Osteocyte (in vitro differentiated cells): ENCODE measurements at regions not wholly inside any gene's neighbourhood (a gene's known extent, or its start where the extent isn't known, plus 50 kb on each side); places are given as distances from the start of the nearest gene placed in this dataset.

Experiments used
- DNase-seq: peaks from one replicate; pipeline ENCODE4 v3.0.0; 2021; ENCODE audit warnings: mixed read lengths; ENCODE audit not compliant: unreplicated experiment; ENCODE audit errors: extremely low spot score
- H3K27ac Mint-ChIP-seq: one replicate; pipeline ENCODE4 v1.8.0; 2021; ENCODE audit warnings: mild to moderate bottlenecking, mixed read lengths; ENCODE audit not compliant: unreplicated experiment
- H3K27me3 Mint-ChIP-seq: one replicate; pipeline ENCODE4 v1.8.0; 2021; ENCODE audit warnings: mixed read lengths; ENCODE audit not compliant: unreplicated experiment
- H3K36me3 Mint-ChIP-seq: one replicate; pipeline ENCODE4 v1.8.0; 2021; ENCODE audit warnings: mixed read lengths; ENCODE audit not compliant: unreplicated experiment
- H3K4me1 Mint-ChIP-seq: one replicate; pipeline ENCODE4 v1.8.0; 2021; ENCODE audit warnings: mixed read lengths; ENCODE audit not compliant: unreplicated experiment
- H3K4me3 Mint-ChIP-seq: one replicate; pipeline ENCODE4 v1.8.0; 2021; ENCODE audit warnings: mild to moderate bottlenecking, moderate library complexity, mixed read lengths; ENCODE audit not compliant: unreplicated experiment
- H3K9me3 Mint-ChIP-seq: one replicate; pipeline ENCODE4 v1.8.0; 2021; ENCODE audit warnings: mixed read lengths; ENCODE audit not compliant: unreplicated experiment
- TF ChIP-seq, protein P1 (sequence below): fragments of 200-600 bp; sonication (generic); IDR thresholded peaks from 2 replicates; pipeline ENCODE4 v1.5.0; 2021; ENCODE audit warnings: antibody characterized with exemption, mild to moderate bottlenecking, moderate library complexity

DNA sequence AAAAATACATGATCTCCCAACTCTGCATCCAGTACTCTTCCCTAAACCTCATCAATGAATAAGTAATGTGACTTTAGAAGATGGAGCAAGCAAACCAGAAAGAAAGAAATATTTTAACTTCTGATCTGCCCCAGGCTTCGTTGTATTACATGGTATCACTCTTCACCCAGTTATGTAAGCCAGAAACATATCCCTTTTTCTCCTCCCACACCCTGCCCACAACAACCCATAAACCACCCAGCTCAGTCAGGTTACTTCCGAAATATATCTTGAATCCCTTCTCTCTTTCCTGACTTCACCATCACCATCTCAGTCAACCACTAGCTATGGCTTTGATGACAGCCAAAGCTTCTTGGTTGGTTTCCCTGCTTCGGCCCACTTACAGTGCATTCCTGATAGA lies 295.8 kb upstream of the PARD3B start:
- H3K27ac Mint-ChIP-seq, result no peak overlapping the region
- TF ChIP-seq, protein P1, sequence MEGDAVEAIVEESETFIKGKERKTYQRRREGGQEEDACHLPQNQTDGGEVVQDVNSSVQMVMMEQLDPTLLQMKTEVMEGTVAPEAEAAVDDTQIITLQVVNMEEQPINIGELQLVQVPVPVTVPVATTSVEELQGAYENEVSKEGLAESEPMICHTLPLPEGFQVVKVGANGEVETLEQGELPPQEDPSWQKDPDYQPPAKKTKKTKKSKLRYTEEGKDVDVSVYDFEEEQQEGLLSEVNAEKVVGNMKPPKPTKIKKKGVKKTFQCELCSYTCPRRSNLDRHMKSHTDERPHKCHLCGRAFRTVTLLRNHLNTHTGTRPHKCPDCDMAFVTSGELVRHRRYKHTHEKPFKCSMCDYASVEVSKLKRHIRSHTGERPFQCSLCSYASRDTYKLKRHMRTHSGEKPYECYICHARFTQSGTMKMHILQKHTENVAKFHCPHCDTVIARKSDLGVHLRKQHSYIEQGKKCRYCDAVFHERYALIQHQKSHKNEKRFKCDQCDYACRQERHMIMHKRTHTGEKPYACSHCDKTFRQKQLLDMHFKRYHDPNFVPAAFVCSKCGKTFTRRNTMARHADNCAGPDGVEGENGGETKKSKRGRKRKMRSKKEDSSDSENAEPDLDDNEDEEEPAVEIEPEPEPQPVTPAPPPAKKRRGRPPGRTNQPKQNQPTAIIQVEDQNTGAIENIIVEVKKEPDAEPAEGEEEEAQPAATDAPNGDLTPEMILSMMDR, result no peak
- H3K4me3 Mint-ChIP-seq, result no peak overlapping the region
- no peaks in the 10 kb centered on the region for H3K4me1 Mint-ChIP-seq
- H3K9me3 Mint-ChIP-seq, result no peaks in the 10 kb centered on the region
- H3K27me3 Mint-ChIP-seq, result peaks cover 8% of the 10 kb centered on the region
- H3K36me3 Mint-ChIP-seq, result no peaks in the 10 kb centered on the region
- DNase-seq, result no peak

DNA sequence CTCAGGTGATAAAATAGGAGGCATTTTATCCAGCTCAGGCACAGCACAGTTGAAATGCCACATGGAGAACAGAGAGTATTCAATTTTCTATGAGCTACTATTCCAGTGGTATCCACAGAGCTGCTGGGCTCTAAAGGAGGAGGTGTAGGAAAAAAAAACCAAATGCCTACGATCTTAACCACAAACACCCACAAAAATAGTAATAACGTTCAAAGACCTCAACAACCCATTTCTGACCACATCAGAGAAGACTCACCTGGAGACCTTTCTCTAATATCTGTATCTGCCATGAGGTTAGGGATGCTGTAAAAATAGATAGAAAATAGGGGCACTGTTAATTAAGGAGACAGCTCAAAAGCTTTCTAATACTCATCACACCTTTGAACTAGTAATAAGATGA lies 294.6 kb upstream of the PARD3B start:
- Mint-ChIP-seq H3K36me3 (no peaks in the 10 kb centered on the region), H3K27ac (no peak overlapping the region), H3K4me3 (no peak overlapping the region), H3K9me3 (no peaks in the 10 kb centered on the region), H3K27me3 (peaks cover 8% of the 10 kb centered on the region), H3K4me1 (no peaks in the 10 kb centered on the region)
- no peak for DNase-seq
- TF ChIP-seq, protein P1, result no peak

DNA sequence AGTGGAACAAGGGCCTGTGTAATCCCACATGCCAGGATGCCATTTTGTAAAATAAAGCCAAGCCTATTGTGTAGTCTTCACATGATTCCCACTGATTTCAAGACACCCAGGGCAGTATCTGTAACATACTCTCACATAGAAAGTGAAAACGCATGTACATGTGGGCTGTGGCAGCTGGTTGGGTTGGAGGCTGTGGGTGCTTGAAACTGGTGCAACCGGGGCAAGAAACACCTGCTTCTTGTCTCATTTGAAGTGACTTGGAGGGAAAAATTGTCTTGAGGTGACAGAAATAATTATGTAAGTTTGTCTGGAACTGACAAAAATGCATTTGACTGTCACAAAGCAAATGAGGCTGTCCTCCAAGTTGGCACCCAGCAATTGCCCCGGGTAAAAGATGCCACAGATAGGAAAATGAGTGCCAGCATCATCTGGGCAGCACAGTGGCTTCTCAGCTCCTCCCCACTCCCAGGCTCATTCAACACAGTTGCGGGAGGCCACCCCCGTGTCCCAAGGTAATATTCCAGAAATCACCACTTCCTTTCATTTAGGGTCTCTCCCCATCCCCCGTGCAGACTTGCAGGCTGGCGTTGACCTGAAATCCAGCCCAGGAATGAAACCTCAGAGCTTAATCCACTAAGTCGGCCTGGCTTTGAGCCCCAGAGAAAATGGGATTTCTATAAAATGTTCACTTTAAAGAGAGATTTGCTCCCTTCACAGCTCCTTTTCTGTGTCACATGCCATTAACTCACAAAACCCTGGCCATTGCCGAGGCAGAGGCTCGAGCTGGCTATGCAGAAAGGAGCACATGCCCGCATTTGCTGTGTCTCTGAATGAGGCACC lies 293.9 kb upstream of the PARD3B start:
- DNase-seq, result no peak
- peaks cover 8% of the 10 kb centered on the region for H3K27me3 Mint-ChIP-seq
- H3K27ac Mint-ChIP-seq, result no peak overlapping the region

DNA sequence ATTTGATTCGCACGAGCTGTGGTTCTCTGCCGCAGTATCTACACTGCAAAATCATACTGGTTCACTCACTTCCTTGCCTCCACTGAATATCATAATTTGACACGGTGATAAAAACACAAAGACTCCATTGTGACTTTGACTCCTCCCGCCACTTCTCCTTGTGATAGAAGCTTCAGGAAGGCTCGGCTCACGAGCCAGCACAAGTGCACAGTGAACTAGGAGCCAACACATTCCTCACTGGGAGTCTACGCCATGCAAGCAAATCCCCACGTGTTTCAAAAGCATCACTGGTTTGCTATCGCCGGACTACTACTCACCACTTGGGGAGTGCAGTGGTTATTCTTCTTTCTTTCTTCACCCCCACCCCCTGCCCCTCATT lies 293.3 kb upstream of the PARD3B start:
- no peaks in the 10 kb centered on the region for H3K9me3 Mint-ChIP-seq
- no peaks in the 10 kb centered on the region for H3K36me3 Mint-ChIP-seq
- no peak overlapping the region for H3K27ac Mint-ChIP-seq
- H3K4me1 Mint-ChIP-seq, result peaks cover under 1% of the 10 kb centered on the region
- DNase-seq, result no peak
- TF ChIP-seq, protein P1, result no peak
- H3K4me3 Mint-ChIP-seq, result no peak overlapping the region
- H3K27me3 Mint-ChIP-seq, result peaks cover 8% of the 10 kb centered on the region

More for the DNA sequence above, 293.9 kb upstream of the PARD3B start:
- Mint-ChIP-seq H3K9me3 (no peaks in the 10 kb centered on the region), H3K4me1 (no peaks in the 10 kb centered on the region), H3K36me3 (no peaks in the 10 kb centered on the region), H3K4me3 (no peak overlapping the region)
- TF ChIP-seq, protein P1, result no peak

DNA sequence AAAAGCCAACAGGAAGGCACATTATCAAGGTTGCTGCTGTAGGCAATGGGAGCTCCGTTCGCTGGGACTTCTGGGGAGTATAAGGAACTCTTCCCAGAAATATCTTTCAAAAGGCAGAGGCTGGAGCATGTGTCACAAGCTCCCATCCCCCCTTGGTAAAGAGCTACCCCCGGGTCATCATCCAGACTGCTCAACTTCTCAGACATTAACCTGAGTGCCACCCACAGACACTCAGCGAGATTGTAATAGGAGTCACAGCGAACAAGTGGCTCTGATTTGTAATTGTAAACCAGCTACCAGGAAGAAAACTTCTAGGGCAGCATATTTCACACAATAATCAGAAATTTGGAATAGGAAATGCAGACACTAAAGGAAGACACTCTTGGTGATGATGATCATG lies 290.2 kb upstream of the PARD3B start:
- H3K36me3 Mint-ChIP-seq, result no peaks in the 10 kb centered on the region
- TF ChIP-seq, protein P1, result no peak
- no peaks in the 10 kb centered on the region for H3K9me3 Mint-ChIP-seq
- H3K4me3 Mint-ChIP-seq, result no peak overlapping the region
- H3K27ac Mint-ChIP-seq, result no peak overlapping the region
- DNase-seq, result no peak
- H3K4me1 Mint-ChIP-seq, result peaks cover 5% of the 10 kb centered on the region
- H3K27me3 Mint-ChIP-seq, result peaks cover 14% of the 10 kb centered on the region
